ENCODE measurements at regions not wholly inside any gene's neighbourhood (a gene's known extent, or its start where the extent isn't known, plus 50 kb on each side); places are given as distances from the start of the nearest gene placed in this dataset.

- POLR2A ChIA-PET: no interaction called here
- H3K79me2 ChIP-seq (ENCODE audit: control insufficient read depth, insufficient read depth, low read length): no peaks in the 10 kb centered on the region
- dilution Hi-C loops (cut with MboI; ENCODE audit: extremely low pct_ligation_motif_present, low sequenced_read_pairs): no loop called here
- H2AFZ ChIP-seq (ENCODE audit: low read depth, low read length): no peak overlapping the region
- no peaks in the 10 kb centered on the region for H3K36me3 ChIP-seq (ENCODE audit: control insufficient read depth in 2 of 2, extremely low read depth in 1 of 2, insufficient read depth in 2 of 2, low read length in 2 of 2)
- no peaks in the 10 kb centered on the region for H4K20me1 ChIP-seq (replicated peaks; ENCODE audit: control insufficient read depth, extremely low read depth, insufficient read depth, low read length)
- no peak overlapping the region for H3K9ac ChIP-seq (replicated peaks; ENCODE audit: extremely low read depth, insufficient read depth, low read length)
- no peak for TF ChIP-seq MAX (IDR thresholded peaks at IDR 0.05; ENCODE audit: insufficient read depth, insufficient read length)
- no peak for TF ChIP-seq MYC (IDR thresholded peaks at IDR 0.05; ENCODE audit: low read depth, low read length)
- TF ChIP-seq EZH2 (IDR thresholded peaks at IDR 0.05; ENCODE audit: borderline replicate concordance, low read depth, low read length, severe bottlenecking): no peak
- no peak for TF ChIP-seq POLR2A (IDR thresholded peaks at IDR 0.05; ENCODE audit: low read depth, low read length)
- no peak for TF ChIP-seq JUN (IDR thresholded peaks at IDR 0.05; ENCODE audit: borderline replicate concordance, insufficient read depth, insufficient read length, low read depth)
- TF ChIP-seq POLR2AphosphoS5 (IDR thresholded peaks at IDR 0.05; ENCODE audit: insufficient read depth, low read depth, low read length): no peak
- TF ChIP-seq FOS (IDR thresholded peaks at IDR 0.05; ENCODE audit: borderline replicate concordance, insufficient read depth, low read length): no peak
- TF ChIP-seq CTCF (IDR thresholded peaks at IDR 0.05; ENCODE audit: extremely low read depth in 1 of 2, insufficient read depth in 1 of 2, low read depth in 1 of 2, low read length in 2 of 2): no peak
- DNase-seq (ENCODE audit: low read depth, low spot score) (no peak), FAIRE-seq (no peak)
- no peaks in the 10 kb centered on the region for H3K27me3 ChIP-seq (ENCODE audit: control insufficient read depth in 2 of 2, insufficient read depth in 2 of 2, low read length in 2 of 2)
- H3K4me1 ChIP-seq (ENCODE audit: control insufficient read depth, extremely low read depth, insufficient read depth, low read length): no peaks in the 10 kb centered on the region
- no peak overlapping the region for H3K27ac ChIP-seq (ENCODE audit: insufficient read depth, low read depth, low read length)
- BruUV-seq (replicated peaks): no TSS peak
- intact Hi-C loops (cut with micrococcal nuclease): no loop called here
- H3K9me1 ChIP-seq (replicated peaks; ENCODE audit: control insufficient read depth, extremely low read depth, insufficient read depth, low read length): no peaks in the 10 kb centered on the region
- H3K9me3 ChIP-seq (replicated peaks; ENCODE audit: control insufficient read depth, insufficient read depth, low read length): no peaks in the 10 kb centered on the region
- CTCF ChIA-PET: interaction anchor here (0.6 to 0.8 kb wide), 2 partner anchors 24 to 165 kb away, joined by 3 to 4 read pairs; no protein-coding TSS in a partner anchor
- no peak overlapping the region for H3K4me3 ChIP-seq (replicated peaks in 1 of 3; ENCODE audit: insufficient read depth in 1 of 3, low read depth in 1 of 3, low read length in 3 of 3)
- no peak overlapping the region for H3K4me2 ChIP-seq (ENCODE audit: insufficient read depth, low read length)
These were observed 93.1 kb upstream of the SMARCA2 start for GRCh38 chr9:1922026-1922425.

Measured in endothelial cell of umbilical vein (primary cell).